KMS-11 (cell line): ENCODE measurements at regions not wholly inside any gene's neighbourhood (a gene's known extent, or its start where the extent isn't known, plus 50 kb on each side); places are given as distances from the start of the nearest gene placed in this dataset.

Source experiments
- H2AFZ ChIP-seq: fragments of 200-600 bp; sonication (generic); 2 replicates; pipeline ENCODE4 v1.6.1; 2016; ENCODE audit warnings: antibody characterized with exemption, mixed run types, low read depth
- H3K27ac ChIP-seq: fragments of 200-600 bp; sonication (generic); 2 replicates; pipeline ENCODE4 v1.6.1; 2016; ENCODE audit warnings: mild to moderate bottlenecking, mixed run types
- H3K27me3 ChIP-seq: fragments of 200-600 bp; sonication (generic); 2 replicates; pipeline ENCODE4 v1.6.1; 2017; ENCODE audit warnings: mild to moderate bottlenecking, low read depth, mixed run types, moderate library complexity; ENCODE audit not compliant: insufficient read depth
- H3K36me3 ChIP-seq: fragments of 200-600 bp; sonication (generic); 2 replicates; pipeline ENCODE4 v1.6.1; 2017; ENCODE audit warnings: mild to moderate bottlenecking, mixed run types; ENCODE audit not compliant: insufficient read depth
- H3K4me1 ChIP-seq: fragments of 200-600 bp; sonication (generic); 2 replicates; pipeline ENCODE4 v1.6.1; 2016; ENCODE audit warnings: mild to moderate bottlenecking, low read depth, mixed run types; ENCODE audit not compliant: poor library complexity, severe bottlenecking
- H3K4me2 ChIP-seq: fragments of 200-600 bp; sonication (generic); 2 replicates; pipeline ENCODE4 v1.7.0; 2016; ENCODE audit warnings: mild to moderate bottlenecking, mixed run types
- H3K4me3 ChIP-seq: fragments of 200-600 bp; sonication (generic); IDR thresholded peaks from 2 replicates; pipeline ENCODE4 v1.6.1; 2017; ENCODE audit warnings: low read depth, low read length, mixed read lengths; ENCODE audit not compliant: insufficient read depth
- H3K79me2 ChIP-seq: fragments of 200-600 bp; sonication (generic); 2 replicates; pipeline ENCODE4 v1.6.1; 2016; ENCODE audit warnings: low read depth, mixed run types; ENCODE audit not compliant: insufficient read depth
- H3K9ac ChIP-seq: fragments of 200-600 bp; sonication (generic); 2 replicates; pipeline ENCODE4 v1.6.1; 2016; ENCODE audit warnings: mild to moderate bottlenecking, mixed run types
- H4K20me1 ChIP-seq: fragments of 200-600 bp; sonication (generic); 2 replicates; pipeline ENCODE4 v1.6.1; 2016; ENCODE audit warnings: mild to moderate bottlenecking, mixed run types; ENCODE audit not compliant: insufficient read depth
- CTCF ChIP-seq: fragments of 200-600 bp; sonication (generic); conservative IDR thresholded peaks from 2 replicates; pipeline ENCODE4 v1.6.1; 2017; ENCODE audit warnings: low read depth, mild to moderate bottlenecking, antibody characterized with exemption, low read length, moderate library complexity, mixed read lengths

GRCh38 chr14:49988080-49988990, 95.5 kb downstream of the ARF6 start:
- Histone ChIP-seq H3K4me3 (no peak overlapping the region), H3K27me3 (no peaks in the 10 kb centered on the region), H3K79me2 (no peaks in the 10 kb centered on the region), H3K9ac (no peak overlapping the region), H3K36me3 (no peaks in the 10 kb centered on the region), H3K4me2 (no peak overlapping the region), H4K20me1 (no peaks in the 10 kb centered on the region), H2AFZ (no peak overlapping the region), H3K4me1 (no peaks in the 10 kb centered on the region), H3K27ac (no peak overlapping the region)
- TF ChIP-seq CTCF = no peak

- H3K79me2 ChIP-seq = no peaks in the 10 kb centered on the region
- no peaks in the 10 kb centered on the region for H4K20me1 ChIP-seq
- H3K36me3 ChIP-seq = no peaks in the 10 kb centered on the region
- H3K4me3 ChIP-seq = no peak overlapping the region
- H3K27me3 ChIP-seq = no peaks in the 10 kb centered on the region
- H2AFZ ChIP-seq = no peak overlapping the region
- no peak overlapping the region for H3K27ac ChIP-seq
- H3K4me1 ChIP-seq = no peaks in the 10 kb centered on the region
- H3K4me2 ChIP-seq = no peak overlapping the region
- TF ChIP-seq CTCF = no peak
- no peak overlapping the region for H3K9ac ChIP-seq
Measured at GRCh38 chr14:49989966-49990365, 97.1 kb downstream of the ARF6 start.

- Histone ChIP-seq H3K27ac (no peak overlapping the region), H3K27me3 (no peaks in the 10 kb centered on the region), H2AFZ (no peak overlapping the region), H3K79me2 (no peaks in the 10 kb centered on the region), H3K4me3 (no peak overlapping the region), H3K4me1 (no peaks in the 10 kb centered on the region), H3K9ac (no peak overlapping the region), H4K20me1 (no peaks in the 10 kb centered on the region), H3K4me2 (no peak overlapping the region), H3K36me3 (no peaks in the 10 kb centered on the region)
- no peak for TF ChIP-seq CTCF
Measured at GRCh38 chr14:49991491-49991890, 98.6 kb downstream of the ARF6 start.

GRCh38 chr14:49992036-49992435, 99.2 kb downstream of the ARF6 start:
- Histone ChIP-seq H3K4me3 (no peak overlapping the region), H2AFZ (no peak overlapping the region), H3K27ac (no peak overlapping the region), H3K36me3 (no peaks in the 10 kb centered on the region), H3K27me3 (no peaks in the 10 kb centered on the region), H3K4me1 (no peaks in the 10 kb centered on the region), H3K79me2 (no peaks in the 10 kb centered on the region), H4K20me1 (no peaks in the 10 kb centered on the region), H3K9ac (no peak overlapping the region), H3K4me2 (no peak overlapping the region)
- TF ChIP-seq CTCF = no peak
